SIG-M5 treated with dmso at 0.1 percent for 504 hours (cell line): ENCODE measurements at regions not wholly inside any gene's neighbourhood (a gene's known extent, or its start where the extent isn't known, plus 50 kb on each side); places are given as distances from the start of the nearest gene placed in this dataset.
"Not testable (repeated sequence)": the region's sequence is repeated elsewhere in the genome, so short reads cannot be mapped to it uniquely, and the experiment has no call there.

Experiments
- DNase-seq: peaks from one replicate; lab custom pipeline; 2025; ENCODE audit not compliant: unreplicated experiment; lab: John Stamatoyannopoulos, UW

GRCh38 chr5:145585443-145586148 lies 249.5 kb downstream of the PRELID2 start:
- DNase-seq, result no peak

DNA sequence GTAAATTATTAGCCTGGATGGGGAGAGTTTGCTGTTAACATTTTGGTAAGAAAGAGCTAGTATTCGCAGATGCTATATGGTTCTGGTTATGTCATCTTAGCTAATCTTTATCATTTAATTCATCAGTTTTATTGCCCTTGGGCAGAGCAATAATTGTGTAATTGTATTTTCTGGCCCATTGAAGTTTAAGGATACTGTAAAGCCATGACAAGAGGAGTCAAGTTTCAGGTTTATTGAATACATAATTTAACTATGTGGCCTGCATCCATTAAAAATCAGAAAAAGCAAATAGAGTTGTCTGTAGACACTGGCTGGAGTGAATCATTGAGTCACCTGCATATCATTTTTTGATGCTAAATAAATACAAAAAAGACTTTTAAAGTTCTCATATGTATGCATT lies 255.8 kb downstream of the PRELID2 start:
- no peak for DNase-seq

- no peak for DNase-seq
These were observed 260.1 kb downstream of the PRELID2 start for GRCh38 chr5:145574889-145575573.

DNA sequence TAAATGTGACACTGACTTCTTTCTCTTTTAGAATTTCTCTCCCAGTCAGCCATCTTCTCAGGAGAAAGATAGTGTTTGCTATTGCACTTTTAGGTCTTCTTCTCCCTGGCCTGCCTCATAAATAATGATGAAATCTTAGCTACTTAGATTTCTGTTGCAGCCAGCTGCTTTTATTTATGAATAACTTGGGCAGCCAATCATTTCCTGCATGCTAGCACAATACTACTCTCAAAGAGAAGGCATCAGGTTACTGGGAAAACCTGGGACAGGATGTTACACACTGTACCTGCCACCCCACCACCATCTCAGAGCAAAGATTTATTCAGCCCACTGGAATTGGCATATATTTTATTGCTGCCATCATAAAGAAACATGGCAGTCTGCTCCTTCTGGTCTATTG lies 266.6 kb downstream of the PRELID2 start:
- no peak for DNase-seq

DNA sequence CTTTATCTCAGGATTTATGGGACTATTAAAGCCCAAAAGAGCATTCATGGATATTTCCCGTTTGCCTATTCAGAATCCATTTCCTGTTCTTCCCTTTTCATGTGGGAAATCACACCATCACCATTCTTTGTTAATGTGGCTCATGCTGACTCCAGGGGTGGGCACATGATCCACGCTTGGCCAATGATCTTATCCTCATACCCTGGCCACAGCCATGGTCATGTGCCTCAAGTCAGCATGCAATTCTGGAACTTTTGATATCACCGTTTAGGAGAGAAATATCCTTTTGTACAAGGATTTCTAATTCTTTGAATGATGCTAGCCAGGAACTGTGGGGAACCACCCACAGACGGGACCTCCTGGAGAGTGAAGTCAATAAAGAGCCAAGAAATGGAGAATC lies 272.2 kb downstream of the PRELID2 start:
- DNase-seq, result no peak

GRCh38 chr5:145558288-145558687 lies 276.9 kb downstream of the PRELID2 start:
- no peak for DNase-seq

DNA sequence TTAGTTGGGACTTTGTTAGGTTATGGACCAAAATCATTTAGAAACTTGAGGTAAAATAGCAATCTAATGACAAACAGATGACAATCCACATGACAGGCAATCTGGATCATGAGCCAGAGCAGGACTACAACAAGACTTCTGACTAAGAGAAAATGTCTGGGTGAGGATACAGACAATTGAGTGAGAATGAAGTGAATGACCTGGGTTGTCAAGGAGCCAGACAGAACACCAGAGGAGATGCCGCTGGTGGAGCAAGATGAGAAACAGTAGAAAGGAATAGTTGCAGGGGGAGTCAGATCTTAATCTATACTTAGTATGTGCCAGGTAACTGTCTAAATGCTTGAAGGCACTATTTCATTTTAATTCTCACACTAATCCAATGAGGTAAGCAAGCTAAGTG lies 277.8 kb downstream of the PRELID2 start:
- no peak for DNase-seq

DNA sequence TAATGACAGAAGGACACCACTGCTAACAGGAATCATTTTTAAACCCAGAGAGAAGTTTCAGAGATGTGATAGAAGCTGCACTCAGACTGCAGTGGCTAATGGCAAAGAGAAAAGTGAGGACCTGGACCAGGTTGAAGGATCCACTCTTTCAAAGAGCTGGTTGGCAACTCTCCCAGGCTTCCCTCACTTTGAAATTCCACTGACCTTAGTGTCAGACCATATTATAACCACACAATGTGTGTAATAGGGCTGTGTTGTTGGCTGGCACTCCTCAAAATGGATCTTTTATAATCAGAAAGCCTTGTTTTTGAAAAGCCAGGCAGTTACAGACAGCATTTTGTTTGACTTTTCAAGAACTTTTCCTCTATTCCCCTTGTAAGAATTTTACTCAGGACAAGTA lies 280.7 kb downstream of the PRELID2 start:
- no peak for DNase-seq

DNA sequence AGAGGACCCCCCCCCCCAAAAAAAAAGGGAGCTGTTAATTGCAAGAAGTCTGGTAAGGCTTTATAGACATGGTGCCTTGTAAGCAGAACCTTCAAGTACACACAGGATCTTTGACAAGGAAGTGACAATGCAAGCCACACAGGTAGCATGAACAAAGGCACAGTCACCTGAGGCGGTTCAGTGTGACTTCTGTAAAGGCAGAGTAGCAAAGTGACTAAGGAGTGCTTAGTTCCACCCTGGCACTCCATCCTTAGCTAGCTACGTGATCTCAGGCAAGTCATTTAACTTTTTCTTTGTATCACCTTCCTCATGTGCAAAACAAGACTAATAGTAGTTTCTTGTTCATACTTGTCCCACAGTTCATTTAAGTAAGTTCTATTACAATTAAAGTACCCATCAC lies 282.0 kb downstream of the PRELID2 start:
- no peak for DNase-seq

- DNase-seq, result no peak
These were observed 283.4 kb downstream of the PRELID2 start for GRCh38 chr5:145551714-145552113.

- no peak for DNase-seq
These were observed 287.0 kb downstream of the PRELID2 start for GRCh38 chr5:145548097-145548496.

GRCh38 chr5:145544401-145544800 lies 290.7 kb downstream of the PRELID2 start:
- DNase-seq, result no peak

DNA sequence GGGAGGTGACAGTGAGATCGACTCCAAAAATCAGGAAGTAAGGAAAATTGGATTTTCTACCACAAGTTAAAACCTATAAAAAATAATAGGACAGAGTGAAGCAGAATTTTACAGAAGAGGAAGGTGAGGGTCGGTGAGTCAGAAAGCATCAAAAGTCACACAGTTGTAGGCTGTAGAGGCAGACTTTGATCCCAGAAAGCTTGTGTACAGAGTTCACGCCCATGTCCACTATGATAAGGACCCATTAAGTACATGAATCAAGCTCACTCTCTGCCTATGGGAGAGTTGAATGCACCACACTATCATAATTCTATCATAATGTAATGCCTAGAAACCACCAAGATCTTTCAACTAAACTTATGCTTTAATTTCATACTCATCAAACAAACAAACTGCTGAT lies 291.2 kb downstream of the PRELID2 start:
- DNase-seq, result no peak

GRCh38 chr5:145540375-145540774 lies 294.8 kb downstream of the PRELID2 start:
- no peak for DNase-seq

GRCh38 chr5:145539201-145539600 lies 295.9 kb downstream of the PRELID2 start:
- no peak for DNase-seq

DNA sequence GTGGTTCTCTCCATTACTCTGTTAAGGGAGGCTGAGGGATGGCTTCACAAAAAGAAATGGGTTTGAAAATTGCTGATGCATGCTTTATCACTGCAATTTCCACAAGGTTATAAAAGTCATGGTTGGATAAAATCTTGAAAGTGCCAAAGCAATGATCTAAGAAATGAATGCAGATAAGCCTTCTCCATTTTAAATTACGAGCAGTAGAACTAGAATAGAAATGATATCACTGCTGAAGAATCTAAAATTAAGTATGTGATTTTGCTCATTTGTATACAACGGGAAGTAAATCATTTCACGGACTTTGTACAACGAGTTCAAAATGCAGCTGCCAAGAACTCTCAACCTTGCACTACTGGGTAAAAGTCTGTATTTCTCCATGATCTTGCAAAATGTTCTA lies 299.0 kb downstream of the PRELID2 start:
- no peak for DNase-seq

- peak; percentile 21 for DNase-seq
These were observed 304.0 kb downstream of the PRELID2 start for GRCh38 chr5:145531038-145531734.

GRCh38 chr5:145521523-145521922 lies 313.6 kb downstream of the PRELID2 start:
- no peak for DNase-seq

DNA sequence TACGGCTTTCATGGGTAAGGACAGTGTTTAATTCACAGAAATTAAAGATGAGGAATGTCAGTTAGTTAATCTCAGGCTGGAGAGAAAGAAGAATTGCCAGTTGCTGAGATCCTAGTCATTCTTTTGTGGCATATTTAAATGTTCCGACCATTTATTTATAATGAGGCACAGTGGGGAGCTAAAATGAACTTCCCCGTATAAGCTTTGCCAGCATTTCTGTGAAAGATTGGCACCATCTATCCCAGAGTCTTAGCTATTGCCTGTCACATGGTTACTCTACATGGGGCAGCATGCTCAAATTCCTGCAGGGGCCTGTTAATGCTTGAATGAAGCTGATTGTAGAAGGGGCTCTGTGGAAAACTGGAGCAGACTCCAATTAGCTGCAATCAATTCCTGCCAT lies 314.1 kb downstream of the PRELID2 start:
- no peak for DNase-seq

DNA sequence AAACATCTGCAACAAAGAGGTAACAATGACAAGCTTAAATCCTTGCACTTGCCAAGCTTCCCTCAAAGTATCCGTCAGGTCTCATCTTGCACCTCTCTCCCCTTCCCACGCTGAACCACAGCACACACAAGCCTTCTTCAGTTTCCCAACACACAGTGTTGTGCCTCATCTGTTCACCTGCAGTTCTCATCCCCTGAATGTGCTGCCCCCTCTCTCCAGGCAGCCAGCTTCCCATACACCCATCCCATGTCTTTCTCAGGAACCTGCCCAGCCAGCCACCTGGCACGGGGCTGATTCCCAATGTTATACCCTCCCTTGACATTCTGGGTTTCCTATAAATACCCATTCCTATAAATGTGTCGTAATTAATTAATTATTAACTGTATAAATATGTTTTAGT lies 314.8 kb downstream of the PRELID2 start:
- no peak for DNase-seq

GRCh38 chr5:145517588-145517987 lies 317.6 kb downstream of the PRELID2 start:
- DNase-seq, result not testable (repeated sequence)

- DNase-seq, result no peak
These were observed 323.8 kb downstream of the PRELID2 start for GRCh38 chr5:145511351-145511750.
